Stimulated activated CD8-positive, alpha-beta memory T cell treated with anti-CD3 and anti-CD28 coated beads, Interleukin-7, amount 100 ng/mL, for 24 hours (primary cell): ENCODE measurements at regions not wholly inside any gene's neighbourhood (a gene's known extent, or its start where the extent isn't known, plus 50 kb on each side); places are given as distances from the start of the nearest gene placed in this dataset.
"Not testable (repeated sequence)": the region's sequence is repeated elsewhere in the genome, so short reads cannot be mapped to it uniquely, and the experiment has no call there.

ENCODE experiments used
- DNase-seq: peaks from one replicate; pipeline ENCODE4 v3.0.0-alpha.2; 2020; ENCODE audit warnings: low read depth

- DNase-seq = no peak
Observed at GRCh38 chr17:37828651-37829124, 83.8 kb upstream of the HNF1B start.

- DNase-seq = no peak
Observed at GRCh38 chr17:37827905-37828650, 83.2 kb upstream of the HNF1B start.

DNA sequence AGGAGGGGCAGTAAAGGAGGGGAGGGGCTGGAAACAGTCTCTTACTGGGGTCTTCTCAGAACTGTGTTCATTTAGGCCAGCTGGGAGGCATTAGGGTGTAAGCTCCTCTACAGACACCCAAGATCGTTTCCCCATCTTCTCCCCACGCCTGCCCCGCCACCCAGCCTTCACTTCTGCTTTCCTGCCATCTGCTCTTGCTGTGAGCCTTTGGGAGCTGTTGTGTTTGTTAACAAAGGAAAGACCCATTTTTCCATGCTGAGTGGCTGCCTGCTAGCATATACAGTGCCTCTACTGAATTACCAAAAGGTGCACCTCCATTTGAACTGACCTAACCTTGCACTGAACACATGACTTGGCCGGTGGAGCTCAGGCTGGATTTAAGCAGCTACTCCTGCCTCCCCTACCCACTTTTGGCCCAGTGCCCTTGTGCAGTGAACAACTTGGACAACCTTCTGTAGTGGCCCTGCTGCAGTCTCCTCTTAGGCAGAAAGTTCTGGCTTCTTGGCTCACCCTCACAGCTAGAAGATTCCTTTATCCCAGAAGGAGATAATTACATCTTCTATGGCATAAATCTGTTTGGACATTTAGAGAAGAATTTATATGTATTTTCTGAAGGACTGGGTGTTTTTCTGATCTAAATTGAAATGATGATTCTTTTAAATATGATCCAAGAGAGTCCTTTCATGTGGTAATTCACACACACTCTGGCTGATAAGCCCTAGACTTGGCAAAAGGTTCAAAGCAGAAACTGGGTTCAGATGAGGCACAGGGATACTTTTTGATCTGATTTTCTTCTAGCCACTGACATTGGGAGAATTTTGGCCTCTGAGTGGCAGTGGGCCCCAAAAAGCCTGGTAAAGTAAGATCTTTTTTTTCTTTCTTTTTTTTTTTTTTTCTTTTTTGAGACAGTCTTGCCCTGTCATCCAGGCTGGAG, 81.9 kb upstream of the HNF1B start:
- no peak for DNase-seq

DNA sequence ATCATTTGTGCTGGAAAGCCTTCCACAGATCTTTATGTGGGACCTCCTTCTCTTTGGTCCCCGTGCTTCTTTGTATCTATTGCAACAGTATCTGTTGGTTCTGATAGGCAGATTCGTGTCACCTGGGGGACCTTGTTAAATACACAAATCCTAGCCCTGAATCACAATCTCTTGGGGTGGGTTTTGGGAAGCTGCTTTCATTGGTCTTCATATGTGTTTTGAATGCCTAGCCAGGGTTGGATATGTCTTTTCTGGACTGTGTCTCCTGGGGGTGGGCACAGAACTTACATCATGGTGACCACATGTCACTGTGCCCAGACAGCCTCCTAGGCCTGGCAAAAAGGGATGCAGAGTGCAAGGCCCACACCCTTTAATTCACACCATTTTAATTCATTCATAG, 81.0 kb upstream of the HNF1B start:
- no peak for DNase-seq

DNA sequence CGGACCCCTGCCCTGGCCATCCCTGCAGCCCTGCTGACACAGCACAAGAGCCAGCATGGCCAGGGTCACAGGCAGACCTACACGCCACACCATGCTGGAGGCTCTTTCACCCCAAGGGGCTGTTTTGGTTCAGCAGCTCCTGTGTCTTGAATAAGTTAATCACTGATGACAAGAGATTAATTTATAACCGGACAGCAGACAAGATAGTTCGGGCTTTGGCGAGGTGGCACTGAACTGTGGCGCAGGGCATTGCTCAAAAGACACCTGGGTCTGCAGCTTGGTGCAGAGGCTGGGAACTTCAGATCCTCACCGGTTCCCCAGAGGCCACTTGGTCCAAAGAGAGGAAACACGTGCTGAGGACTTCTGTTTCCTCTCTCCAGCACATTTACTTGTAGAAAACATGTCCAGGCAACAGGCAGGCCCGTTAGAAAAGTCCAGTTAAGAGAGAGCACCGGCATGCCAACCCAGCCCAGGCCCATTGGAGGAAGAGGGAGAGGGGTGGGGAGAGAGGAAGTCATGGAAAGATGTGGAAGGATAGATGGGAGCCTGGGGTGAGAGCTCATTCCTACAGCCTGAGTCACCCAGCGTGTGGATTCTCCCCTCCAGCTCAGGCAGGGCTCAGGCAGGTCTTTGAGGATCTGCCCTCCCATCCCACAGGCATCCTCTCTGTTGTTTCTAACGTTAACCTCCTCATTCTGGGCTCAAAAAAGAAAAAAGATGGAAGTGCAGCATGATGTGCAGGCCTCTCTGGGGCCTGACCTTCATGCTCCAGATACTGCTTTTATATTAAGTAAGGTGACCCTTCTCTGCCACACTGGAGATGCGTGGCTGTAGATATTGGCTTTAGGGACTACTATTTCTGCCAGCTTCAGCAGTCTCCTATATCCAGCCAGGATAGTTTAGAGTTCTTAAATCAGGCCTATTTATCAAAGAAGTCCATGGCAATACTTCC, 80.0 kb upstream of the HNF1B start:
- no peak for DNase-seq

DNA sequence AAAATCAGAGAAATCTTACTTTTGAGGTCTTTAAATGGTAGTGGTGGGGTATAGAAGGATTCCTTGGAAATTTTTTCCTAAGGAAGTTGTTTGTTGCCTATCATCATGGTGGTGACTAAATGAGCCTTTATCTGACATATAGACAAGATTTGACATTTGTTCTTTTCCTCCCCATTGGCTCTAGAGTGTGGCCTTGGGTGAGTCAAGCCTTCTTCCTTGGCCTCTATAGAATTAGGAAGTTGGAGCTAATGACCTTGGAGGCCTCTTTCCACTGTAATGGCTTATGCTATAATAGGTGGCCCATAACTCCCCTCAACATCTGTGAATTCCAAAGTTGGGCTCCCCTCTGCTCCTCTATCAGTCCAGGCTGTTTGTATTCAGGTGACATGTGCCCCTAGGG, 79.1 kb upstream of the HNF1B start:
- DNase-seq = no peak

DNA sequence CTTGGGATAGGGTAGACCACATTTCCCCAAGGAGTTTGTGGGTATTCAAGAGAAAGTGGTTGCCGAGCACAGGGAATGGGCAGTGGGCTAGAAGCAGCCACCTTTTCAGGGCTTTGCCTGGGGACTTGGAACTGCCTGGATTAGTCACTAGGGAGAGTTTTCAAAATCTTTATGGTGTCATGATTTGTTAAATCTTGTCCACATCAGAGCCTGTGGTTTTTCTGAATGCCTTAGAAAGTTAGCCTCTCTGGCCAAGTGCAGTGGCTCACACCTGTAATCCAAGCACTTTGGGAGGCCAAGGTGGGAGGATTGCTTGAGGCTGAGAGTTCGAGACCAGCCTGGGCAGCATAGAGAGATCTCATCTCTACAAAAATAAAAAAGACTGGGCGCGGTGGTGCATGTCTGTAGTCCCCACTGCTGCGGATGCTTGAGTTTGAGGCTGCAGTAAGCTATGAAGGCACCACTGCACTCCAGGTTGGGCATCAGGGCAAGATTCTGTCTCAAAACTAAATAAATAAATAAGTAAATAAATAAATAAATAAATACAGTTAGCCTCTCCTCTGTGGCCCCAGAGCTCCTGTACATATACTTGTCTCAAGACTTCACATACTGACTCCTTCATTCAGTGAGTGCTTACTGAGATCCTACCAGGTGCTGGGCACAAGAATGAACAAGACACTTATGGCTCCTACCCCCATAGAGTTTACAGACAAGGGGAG, 76.3 kb upstream of the HNF1B start:
- no peak for DNase-seq

DNA sequence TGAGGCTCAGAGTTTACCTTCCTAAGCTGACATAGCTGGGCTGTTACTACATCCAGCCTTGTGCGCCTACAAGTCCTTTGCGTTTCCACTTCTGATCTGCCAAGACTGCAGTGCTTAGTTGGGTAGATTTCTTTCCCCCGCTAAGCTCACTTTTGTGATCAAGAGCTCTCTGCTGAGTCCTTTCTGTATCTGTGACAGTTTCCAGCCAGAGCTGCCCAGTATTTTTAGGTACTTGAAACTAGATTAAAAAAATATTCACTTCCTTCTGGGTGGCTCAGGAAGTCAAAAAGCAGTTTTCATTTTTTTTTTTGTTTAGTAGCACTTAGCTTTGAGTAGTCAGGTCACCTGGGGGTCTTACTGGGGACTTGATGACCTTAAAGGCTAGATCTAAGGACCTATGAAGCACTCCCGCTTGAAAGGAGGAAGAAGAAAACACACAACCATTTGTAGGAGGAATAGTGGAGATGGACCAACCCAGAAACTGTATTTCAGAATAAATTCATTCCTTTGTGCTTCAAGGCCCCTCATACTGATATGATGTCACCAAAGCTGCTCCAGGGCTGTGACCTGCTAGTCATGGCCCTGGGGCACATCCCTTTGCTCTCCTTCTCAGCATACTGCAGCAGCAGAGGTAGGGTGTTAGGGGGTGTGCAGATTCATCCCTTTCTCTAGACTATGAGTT, 75.6 kb upstream of the HNF1B start:
- no peak for DNase-seq

GRCh38 chr17:37818689-37819088, 73.8 kb upstream of the HNF1B start:
- no peak for DNase-seq

- no peak for DNase-seq
Observed at GRCh38 chr17:37816950-37817349, 72.1 kb upstream of the HNF1B start.

- no peak for DNase-seq
Observed at GRCh38 chr17:37815536-37815935, 70.7 kb upstream of the HNF1B start.

DNA sequence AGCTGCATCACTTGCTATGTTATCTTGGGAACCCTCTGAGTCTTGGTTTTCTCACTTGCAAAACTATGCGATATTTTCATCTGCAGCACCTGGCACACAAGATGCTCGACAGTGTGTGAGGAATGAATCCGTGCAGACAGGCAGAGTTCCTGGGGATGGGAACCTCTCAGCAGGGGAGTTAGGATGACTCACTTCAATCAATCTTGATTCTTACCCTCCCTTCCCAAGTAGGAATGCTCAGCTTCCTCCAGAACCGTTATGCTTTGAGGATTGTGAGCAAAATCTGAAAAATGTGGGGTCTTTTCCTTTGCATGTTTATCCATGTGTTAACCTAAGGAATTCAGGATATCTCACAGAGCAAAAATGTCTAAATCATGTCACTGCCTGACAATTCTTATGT, 68.9 kb upstream of the HNF1B start:
- DNase-seq = no peak

DNA sequence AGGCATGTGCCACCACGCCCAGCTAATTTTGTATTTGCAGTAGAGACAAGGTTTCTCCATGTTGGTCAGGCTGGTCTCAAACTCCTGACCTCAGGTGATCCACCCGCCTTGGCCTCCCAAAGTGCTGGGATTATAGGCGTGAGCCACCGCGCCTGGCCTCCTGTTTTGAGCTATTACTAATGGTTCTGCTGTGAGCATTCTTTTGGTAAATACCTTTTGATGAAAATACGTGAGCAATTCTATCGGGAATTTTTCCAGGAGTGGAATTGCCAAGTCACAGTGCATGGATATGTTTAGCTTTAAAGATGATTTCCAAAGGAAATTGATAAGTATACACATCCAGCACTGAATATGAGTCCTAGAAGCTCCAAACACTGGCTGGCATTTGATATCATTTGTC, 64.0 kb upstream of the HNF1B start:
- DNase-seq = not testable (repeated sequence)

DNA sequence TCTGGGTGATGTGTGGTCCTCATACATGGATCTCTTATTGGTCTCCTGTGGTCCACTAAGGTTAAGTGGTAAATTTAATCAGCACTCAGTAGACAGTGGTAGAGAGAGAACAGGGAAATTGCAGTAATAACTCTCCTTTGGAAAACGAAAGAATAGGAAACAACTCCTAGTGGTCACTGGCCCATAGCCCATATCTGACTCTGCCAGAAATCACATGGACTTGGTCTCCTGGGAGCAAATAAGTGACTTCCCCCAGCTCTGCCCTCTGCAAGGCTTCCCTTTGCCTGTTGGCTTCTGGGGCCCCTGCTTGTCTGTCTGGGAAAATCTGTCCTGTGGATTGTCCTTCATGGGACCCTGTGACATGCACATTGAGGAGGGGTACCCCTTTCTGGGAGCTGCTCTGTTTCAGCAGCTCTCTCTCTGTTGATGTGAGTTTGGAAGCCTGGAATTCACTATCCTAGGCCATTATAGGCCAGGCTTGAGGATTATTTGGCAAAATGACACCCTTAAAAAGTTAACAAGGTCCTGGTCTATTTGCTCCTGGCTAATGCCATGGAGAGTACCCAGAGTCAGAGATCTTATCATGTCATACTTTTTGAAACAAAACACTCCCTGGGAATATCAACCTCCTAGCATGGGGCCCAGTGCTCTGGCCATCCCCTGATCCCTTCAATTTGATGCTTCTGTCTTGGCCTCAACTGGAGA, 58.0 kb upstream of the HNF1B start:
- no peak for DNase-seq

DNA sequence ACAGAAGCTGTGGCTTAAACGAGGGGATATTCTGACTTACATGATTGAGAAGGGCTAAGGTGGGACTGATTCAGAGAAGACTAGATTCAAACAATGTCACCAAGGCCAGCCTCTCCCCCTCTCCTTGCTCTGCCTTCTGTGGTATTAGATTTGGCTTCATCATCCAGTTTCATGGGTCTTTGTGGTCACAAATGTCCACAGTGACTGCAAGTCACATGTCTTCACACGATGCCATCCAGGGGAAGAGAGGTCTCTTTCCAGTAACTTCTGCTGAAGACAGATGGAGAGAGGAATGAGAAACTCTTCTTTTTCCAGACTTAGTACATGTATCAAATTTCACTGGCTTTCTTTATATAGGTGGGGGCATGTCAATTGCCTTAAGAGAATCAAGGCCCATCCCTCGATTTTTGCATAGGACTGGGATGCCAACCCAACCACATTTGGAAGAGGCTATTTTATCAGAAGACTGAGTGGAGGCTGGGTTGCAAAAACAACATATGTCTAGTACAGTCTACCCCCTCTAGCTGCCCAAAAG, 57.3 kb upstream of the HNF1B start:
- DNase-seq = no peak

- DNase-seq = no peak
Observed at GRCh38 chr17:37801171-37801570, 56.3 kb upstream of the HNF1B start.

GRCh38 chr17:37797206-37797605, 52.3 kb upstream of the HNF1B start:
- no peak for DNase-seq

- no peak for DNase-seq
Observed at GRCh38 chr17:37796076-37796475, 51.2 kb upstream of the HNF1B start.
